ENCODE measurements at regions not wholly inside any gene's neighbourhood (a gene's known extent, or its start where the extent isn't known, plus 50 kb on each side); places are given as distances from the start of the nearest gene placed in this dataset.

GRCh38 chr11:13110929-13111812 is 102.1 kb downstream of the RASSF10 start:
- no peak overlapping the region for H3K4me3 ChIP-seq (ENCODE audit: low read depth, low read length)
- no peak for TF ChIP-seq CTCF (conservative IDR thresholded peaks at IDR 0.05; ENCODE audit: low read depth, low read length)
- DNase-seq (ENCODE audit: low read depth), result peak; percentile 25

GRCh38 chr11:13111813-13112130 is 102.7 kb downstream of the RASSF10 start:
- H3K4me3 ChIP-seq (ENCODE audit: low read depth, low read length), result no peak overlapping the region
- TF ChIP-seq CTCF (conservative IDR thresholded peaks at IDR 0.05; ENCODE audit: low read depth, low read length), result no peak
- no peak for DNase-seq (ENCODE audit: low read depth)

GRCh38 chr11:13114566-13115379 is 105.7 kb downstream of the RASSF10 start:
- DNase-seq (ENCODE audit: low read depth), result no peak
- H3K4me3 ChIP-seq (ENCODE audit: low read depth, low read length), result no peak overlapping the region
- TF ChIP-seq CTCF (conservative IDR thresholded peaks at IDR 0.05; ENCODE audit: low read depth, low read length), result no peak

GRCh38 chr11:13115380-13115675 is 106.2 kb downstream of the RASSF10 start:
- no peak for TF ChIP-seq CTCF (conservative IDR thresholded peaks at IDR 0.05; ENCODE audit: low read depth, low read length)
- no peak for DNase-seq (ENCODE audit: low read depth)
- no peak overlapping the region for H3K4me3 ChIP-seq (ENCODE audit: low read depth, low read length)

- H3K4me3 ChIP-seq (ENCODE audit: low read depth, low read length), result no peak overlapping the region
- no peak for DNase-seq (ENCODE audit: low read depth)
These were observed 107.4 kb downstream of the RASSF10 start for GRCh38 chr11:13116491-13116890.

GRCh38 chr11:13117344-13117743 is 108.2 kb downstream of the RASSF10 start:
- TF ChIP-seq CTCF (conservative IDR thresholded peaks at IDR 0.05; ENCODE audit: low read depth, low read length), result no peak
- no peak overlapping the region for H3K4me3 ChIP-seq (ENCODE audit: low read depth, low read length)
- DNase-seq (ENCODE audit: low read depth), result no peak

More at GRCh38 chr11:13116491-13116890, 107.4 kb downstream of the RASSF10 start:
- no peak for TF ChIP-seq CTCF (conservative IDR thresholded peaks at IDR 0.05; ENCODE audit: low read depth, low read length)

Data from choroid plexus epithelial cell (primary cell).